ENCODE measurements at regions not wholly inside any gene's neighbourhood (a gene's known extent, or its start where the extent isn't known, plus 50 kb on each side); places are given as distances from the start of the nearest gene placed in this dataset.

DNA sequence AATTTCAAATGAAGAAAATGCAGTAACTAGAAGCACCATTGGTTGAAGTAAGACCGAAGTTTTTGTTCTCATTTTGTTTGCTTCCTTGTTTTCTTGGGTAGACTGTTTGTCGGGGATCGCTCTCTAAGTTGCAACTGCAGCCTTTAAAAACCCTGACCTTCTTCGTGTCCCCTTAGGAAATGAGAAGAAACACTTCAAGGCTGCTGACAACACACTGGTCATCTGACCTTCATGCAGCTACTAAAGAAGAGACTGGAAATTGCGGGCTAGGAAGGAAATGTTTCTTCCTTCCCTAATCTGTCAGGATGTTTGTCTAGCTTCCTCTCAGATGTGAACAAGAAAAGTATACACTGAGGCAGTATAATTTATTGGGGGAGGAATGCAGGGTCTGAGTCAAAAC, 50.7 kb upstream of the CHSY3 start:
- Histone ChIP-seq H3K27me3 (no peaks in the 10 kb centered on the region), H3K36me3 (no peaks in the 10 kb centered on the region), H3K27ac (no peak overlapping the region), H3K4me1 (no peaks in the 10 kb centered on the region), H3K4me3 (no peak overlapping the region), H3K9me3 (no peaks in the 10 kb centered on the region)
- no peak for ATAC-seq
- intact Hi-C loops (cut with DNase I) = no loop called here
- TF ChIP-seq, protein P1, sequence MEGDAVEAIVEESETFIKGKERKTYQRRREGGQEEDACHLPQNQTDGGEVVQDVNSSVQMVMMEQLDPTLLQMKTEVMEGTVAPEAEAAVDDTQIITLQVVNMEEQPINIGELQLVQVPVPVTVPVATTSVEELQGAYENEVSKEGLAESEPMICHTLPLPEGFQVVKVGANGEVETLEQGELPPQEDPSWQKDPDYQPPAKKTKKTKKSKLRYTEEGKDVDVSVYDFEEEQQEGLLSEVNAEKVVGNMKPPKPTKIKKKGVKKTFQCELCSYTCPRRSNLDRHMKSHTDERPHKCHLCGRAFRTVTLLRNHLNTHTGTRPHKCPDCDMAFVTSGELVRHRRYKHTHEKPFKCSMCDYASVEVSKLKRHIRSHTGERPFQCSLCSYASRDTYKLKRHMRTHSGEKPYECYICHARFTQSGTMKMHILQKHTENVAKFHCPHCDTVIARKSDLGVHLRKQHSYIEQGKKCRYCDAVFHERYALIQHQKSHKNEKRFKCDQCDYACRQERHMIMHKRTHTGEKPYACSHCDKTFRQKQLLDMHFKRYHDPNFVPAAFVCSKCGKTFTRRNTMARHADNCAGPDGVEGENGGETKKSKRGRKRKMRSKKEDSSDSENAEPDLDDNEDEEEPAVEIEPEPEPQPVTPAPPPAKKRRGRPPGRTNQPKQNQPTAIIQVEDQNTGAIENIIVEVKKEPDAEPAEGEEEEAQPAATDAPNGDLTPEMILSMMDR (IDR thresholded peaks at IDR 0.05) = no peak
- no peak for DNase-seq
